H9 (cell line): ENCODE measurements at regions not wholly inside any gene's neighbourhood (a gene's known extent, or its start where the extent isn't known, plus 50 kb on each side); places are given as distances from the start of the nearest gene placed in this dataset.

ENCODE experiments used
- DNase-seq: peaks from one replicate; pipeline ENCODE4 v3.0.0-alpha.2; 2017
- H2AFZ ChIP-seq: one replicate; pipeline ENCODE4 v1.6.1; 2013; ENCODE audit warnings: mild to moderate bottlenecking, low read length, control low read depth, moderate library complexity
- H2AK5ac ChIP-seq: 2 replicates; pipeline ENCODE4 v1.6.1; 2013; ENCODE audit warnings: low read length, control low read depth, mixed read lengths; ENCODE audit not compliant: insufficient read length
- H2BK120ac ChIP-seq: one replicate; pipeline ENCODE4 v1.6.1; 2013; ENCODE audit warnings: low read depth, mild to moderate bottlenecking, low read length, control low read depth, inconsistent platforms; ENCODE audit not compliant: poor library complexity, severe bottlenecking
- H2BK12ac ChIP-seq: 2 replicates; pipeline ENCODE4 v1.6.1; 2013; ENCODE audit warnings: low read length, control low read depth, mixed read lengths, low read depth; ENCODE audit not compliant: insufficient read length
- H2BK15ac ChIP-seq: 2 replicates; pipeline ENCODE4 v1.6.1; 2013; ENCODE audit warnings: low read depth, low read length, control low read depth
- H2BK20ac ChIP-seq: one replicate; pipeline ENCODE4 v1.6.1; 2013; ENCODE audit warnings: low read depth, mild to moderate bottlenecking, low read length, control low read depth, inconsistent platforms; ENCODE audit not compliant: poor library complexity, severe bottlenecking
- H2BK5ac ChIP-seq: 2 replicates; pipeline ENCODE4 v1.6.1; 2013; ENCODE audit warnings: low read length, control low read depth, mixed read lengths; ENCODE audit not compliant: insufficient read length
- H3K14ac ChIP-seq: 2 replicates; pipeline ENCODE4 v1.6.1; 2013; ENCODE audit warnings: low read length, control low read depth; ENCODE audit not compliant: insufficient read depth
- H3K18ac ChIP-seq: 2 replicates; pipeline ENCODE4 v1.6.1; 2013; ENCODE audit warnings: low read depth, mild to moderate bottlenecking, mixed read lengths, low read length, control low read depth; ENCODE audit not compliant: insufficient read length
- H3K23ac ChIP-seq: 2 replicates; pipeline ENCODE4 v1.6.1; 2013; ENCODE audit warnings: low read length, control low read depth, mixed read lengths, low read depth; ENCODE audit not compliant: insufficient read length
- H3K23me2 ChIP-seq: 2 replicates; pipeline ENCODE4 v1.6.1; 2013; ENCODE audit warnings: low read depth, mild to moderate bottlenecking, mixed read lengths, low read length, control low read depth; ENCODE audit not compliant: insufficient read length, poor library complexity, severe bottlenecking
- H3K27ac ChIP-seq: 2 replicates; pipeline ENCODE4 v1.5.1; 2013; ENCODE audit warnings: low read length, control low read depth, mixed read lengths, low read depth; ENCODE audit not compliant: insufficient read length
- H3K27me3 ChIP-seq: 2 replicates; pipeline ENCODE4 v1.6.1; 2013; ENCODE audit warnings: low read length, control low read depth, inconsistent platforms; ENCODE audit not compliant: insufficient read depth
- H3K4ac ChIP-seq: 2 replicates; pipeline ENCODE4 v1.6.1; 2013; ENCODE audit warnings: low read depth, mild to moderate bottlenecking, control low read depth, inconsistent platforms, low read length, moderate library complexity
- H3K4me1 ChIP-seq: 2 replicates; pipeline ENCODE4 v1.6.1; 2013; ENCODE audit warnings: low read length, control low read depth, inconsistent platforms; ENCODE audit not compliant: insufficient read depth
- H3K4me2 ChIP-seq: 2 replicates; pipeline ENCODE4 v1.6.1; 2013; ENCODE audit warnings: low read length, control low read depth, mixed read lengths; ENCODE audit not compliant: insufficient read length, insufficient read depth
- H3K56ac ChIP-seq: 2 replicates; pipeline ENCODE4 v1.6.1; 2013; ENCODE audit warnings: low read depth, mild to moderate bottlenecking, mixed read lengths, low read length, control low read depth; ENCODE audit not compliant: insufficient read length
- H3K79me1 ChIP-seq: 2 replicates; pipeline ENCODE4 v1.6.1; 2013; ENCODE audit warnings: low read depth, mild to moderate bottlenecking, moderate library complexity, low read length, control low read depth, inconsistent platforms; ENCODE audit not compliant: insufficient read depth, poor library complexity, severe bottlenecking
- H3K79me2 ChIP-seq: 2 replicates; pipeline ENCODE4 v1.6.1; 2013; ENCODE audit warnings: low read length, control low read depth, inconsistent platforms; ENCODE audit not compliant: insufficient read depth
- H3K9ac ChIP-seq: 2 replicates; pipeline ENCODE4 v1.6.1; 2013; ENCODE audit warnings: low read length, control low read depth, mixed read lengths; ENCODE audit not compliant: insufficient read length; ENCODE audit errors: extremely low read depth
- H3K9me3 ChIP-seq: one replicate; pipeline ENCODE4 v1.6.1; 2013; ENCODE audit warnings: low read depth, low read length, inconsistent platforms; ENCODE audit not compliant: control insufficient read depth
- H3T11ph ChIP-seq: one replicate; pipeline ENCODE4 v1.6.1; 2013; ENCODE audit warnings: mild to moderate bottlenecking, low read length, control low read depth, inconsistent platforms
- H4K20me1 ChIP-seq: one replicate; pipeline ENCODE4 v1.6.1; 2013; ENCODE audit not compliant: control insufficient read depth, insufficient read length, insufficient read depth
- H4K5ac ChIP-seq: 2 replicates; pipeline ENCODE4 v1.6.1; 2013; ENCODE audit warnings: low read depth, mild to moderate bottlenecking, mixed read lengths, low read length, control low read depth; ENCODE audit not compliant: insufficient read length
- H4K8ac ChIP-seq: replicated peaks from 2 replicates; pipeline ENCODE4 v1.6.1; 2013; ENCODE audit warnings: low read length, control low read depth, mixed read lengths, low read depth; ENCODE audit not compliant: insufficient read length
- H4K91ac ChIP-seq: 2 replicates; pipeline ENCODE4 v1.6.1; 2013; ENCODE audit warnings: low read depth, mild to moderate bottlenecking, moderate library complexity, mixed read lengths, low read length, control low read depth; ENCODE audit not compliant: insufficient read length
- H3K27ac Mint-ChIP-seq, 3 experiments: 2 replicates in 2 of 3; 3 replicates in 1 of 3; pipeline ENCODE4 v1.8.0; 2020 to 2021; ENCODE audit warnings: mixed read lengths in 3 of 3, mild to moderate bottlenecking in 1 of 3, moderate library complexity in 1 of 3
- H3K27me3 Mint-ChIP-seq: 2 replicates; pipeline ENCODE4 v1.8.0; 2021; ENCODE audit warnings: low read depth, mild to moderate bottlenecking, moderate library complexity, mixed read lengths
- H3K36me3 Mint-ChIP-seq, 3 experiments: 2 replicates in 2 of 3; 3 replicates in 1 of 3; pipeline ENCODE4 v1.8.0; 2020 to 2021; ENCODE audit warnings: low read depth in 3 of 3, mixed read lengths in 3 of 3; ENCODE audit not compliant: insufficient read depth in 1 of 3
- H3K4me1 Mint-ChIP-seq, 2 experiments: 2 replicates each; pipeline ENCODE4 v1.8.0; 2020; ENCODE audit warnings: mixed read lengths in 2 of 2
- H3K4me3 Mint-ChIP-seq, 2 experiments: 2 replicates in 1 of 2; 3 replicates in 1 of 2; pipeline ENCODE4 v1.8.0; 2020 to 2021; ENCODE audit warnings: mild to moderate bottlenecking in 2 of 2, mixed read lengths in 2 of 2, moderate library complexity in 1 of 2
- H3K9me3 Mint-ChIP-seq, 2 experiments: 2 replicates in 1 of 2; 3 replicates in 1 of 2; pipeline ENCODE4 v1.8.0; 2020; ENCODE audit warnings: mild to moderate bottlenecking in 2 of 2, mixed read lengths in 2 of 2, moderate library complexity in 1 of 2
- WGBS: extraction: QIAGEN DNeasy Blood & Tissue Kit; methylation state at CpG from one replicate; pipeline ENCODE4 v1.1.7; 2013; ENCODE audit warnings: missing lambda C conversion rate, low lambda C conversion rate, mixed read lengths; ENCODE audit not compliant: insufficient read length; ENCODE audit errors: extremely low coverage; 5-methylcytosine and 5-hydroxymethylcytosine counted together
- TF ChIP-seq, protein P1 (sequence below): fragments of 200-600 bp; sonication (generic); conservative IDR thresholded peaks from 3 replicates; pipeline ENCODE4 v1.8.0; 2021; ENCODE audit warnings: antibody characterized with exemption, mild to moderate bottlenecking

- Mint-ChIP-seq H3K27me3 (no peaks in the 10 kb centered on the region), H3K4me3 (no peak overlapping the region)
Observed at GRCh38 chr4:55177461-55177860, 52.1 kb upstream of the KDR start.

More at GRCh38 chr4:55177461-55177860, 52.1 kb upstream of the KDR start:
- H2BK12ac ChIP-seq, result peak overlapping the region; percentile 57
- H3K14ac ChIP-seq, result no peak overlapping the region
- H3K4ac ChIP-seq, result no peak overlapping the region
- H3K79me2 ChIP-seq, result no peaks in the 10 kb centered on the region
- no peak overlapping the region for H2BK20ac ChIP-seq
- H3K4me2 ChIP-seq, result no peak overlapping the region
- H2AFZ ChIP-seq, result no peak overlapping the region
- Mint-ChIP-seq H3K27ac (no peak overlapping the region), H3K36me3 (peaks cover 0 to 9% (median 7%) of the 10 kb centered on the region in 3 experiments; a peak in 4 of 7 replicates), H3K4me1 (peaks cover 38 to 46% of the 10 kb centered on the region in 2 experiments), H3K9me3 (peaks cover 0 to 3% of the 10 kb centered on the region in 2 experiments; a peak in 3 of 5 replicates)
- H3K18ac ChIP-seq, result no peak overlapping the region
- no peak overlapping the region for H4K91ac ChIP-seq
- H4K20me1 ChIP-seq, result no peaks in the 10 kb centered on the region
- no CpG with 5 or more reads among the region's 4 CpGs for WGBS
- DNase-seq, result no peak
- TF ChIP-seq, protein P1, sequence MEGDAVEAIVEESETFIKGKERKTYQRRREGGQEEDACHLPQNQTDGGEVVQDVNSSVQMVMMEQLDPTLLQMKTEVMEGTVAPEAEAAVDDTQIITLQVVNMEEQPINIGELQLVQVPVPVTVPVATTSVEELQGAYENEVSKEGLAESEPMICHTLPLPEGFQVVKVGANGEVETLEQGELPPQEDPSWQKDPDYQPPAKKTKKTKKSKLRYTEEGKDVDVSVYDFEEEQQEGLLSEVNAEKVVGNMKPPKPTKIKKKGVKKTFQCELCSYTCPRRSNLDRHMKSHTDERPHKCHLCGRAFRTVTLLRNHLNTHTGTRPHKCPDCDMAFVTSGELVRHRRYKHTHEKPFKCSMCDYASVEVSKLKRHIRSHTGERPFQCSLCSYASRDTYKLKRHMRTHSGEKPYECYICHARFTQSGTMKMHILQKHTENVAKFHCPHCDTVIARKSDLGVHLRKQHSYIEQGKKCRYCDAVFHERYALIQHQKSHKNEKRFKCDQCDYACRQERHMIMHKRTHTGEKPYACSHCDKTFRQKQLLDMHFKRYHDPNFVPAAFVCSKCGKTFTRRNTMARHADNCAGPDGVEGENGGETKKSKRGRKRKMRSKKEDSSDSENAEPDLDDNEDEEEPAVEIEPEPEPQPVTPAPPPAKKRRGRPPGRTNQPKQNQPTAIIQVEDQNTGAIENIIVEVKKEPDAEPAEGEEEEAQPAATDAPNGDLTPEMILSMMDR, result no peak
- no peak overlapping the region for H4K5ac ChIP-seq
- no peaks in the 10 kb centered on the region for H3K9me3 ChIP-seq
- no peak overlapping the region for H3K23ac ChIP-seq
- H3T11ph ChIP-seq, result no peak overlapping the region
- H2BK120ac ChIP-seq, result no peak overlapping the region
- no peak overlapping the region for H2BK15ac ChIP-seq
- H3K9ac ChIP-seq, result no peak overlapping the region
- no peaks in the 10 kb centered on the region for H3K79me1 ChIP-seq
- no peak overlapping the region for H4K8ac ChIP-seq
- H3K4me1 ChIP-seq, result peaks cover 15% of the 10 kb centered on the region; the same call in 1 of the 2 replicates
- H3K27me3 ChIP-seq, result no peaks in the 10 kb centered on the region
- H3K23me2 ChIP-seq, result no peaks in the 10 kb centered on the region
- H2AK5ac ChIP-seq, result no peak overlapping the region
- no peak overlapping the region for H2BK5ac ChIP-seq
- no peak overlapping the region for H3K27ac ChIP-seq
- no peak overlapping the region for H3K56ac ChIP-seq
